Neuronal stem cell (in vitro differentiated cells): ENCODE measurements at regions not wholly inside any gene's neighbourhood (a gene's known extent, or its start where the extent isn't known, plus 50 kb on each side); places are given as distances from the start of the nearest gene placed in this dataset.

Experiments
- DNase-seq: peaks from one replicate; pipeline ENCODE4 v3.0.0-alpha.2; 2013; ENCODE audit warnings: low spot score
- H2AFZ ChIP-seq: one replicate; pipeline ENCODE4 v1.6.1; 2013; ENCODE audit warnings: mild to moderate bottlenecking, low read length, inconsistent platforms
- H2AK5ac ChIP-seq: 2 replicates; pipeline ENCODE4 v1.6.1; 2013; ENCODE audit warnings: low read depth, mild to moderate bottlenecking, inconsistent platforms, low read length, moderate library complexity, mixed read lengths
- H2BK120ac ChIP-seq: 2 replicates; pipeline ENCODE4 v1.6.1; 2013; ENCODE audit warnings: low read depth, mild to moderate bottlenecking, inconsistent platforms, low read length, moderate library complexity, mixed read lengths
- H2BK12ac ChIP-seq: one replicate; pipeline ENCODE4 v1.6.1; 2013; ENCODE audit warnings: low read length, inconsistent platforms
- H2BK15ac ChIP-seq: 2 replicates; pipeline ENCODE4 v1.6.1; 2013; ENCODE audit warnings: mild to moderate bottlenecking, low read length, inconsistent platforms, mixed read lengths
- H2BK5ac ChIP-seq: one replicate; pipeline ENCODE4 v1.6.1; 2013; ENCODE audit warnings: inconsistent platforms, mild to moderate bottlenecking, low read length, moderate library complexity
- H3K14ac ChIP-seq: one replicate; pipeline ENCODE4 v1.6.1; 2013; ENCODE audit warnings: low read length, inconsistent platforms
- H3K18ac ChIP-seq: 2 replicates; pipeline ENCODE4 v1.6.1; 2013; ENCODE audit warnings: low read length, inconsistent platforms
- H3K23ac ChIP-seq: 2 replicates; pipeline ENCODE4 v1.6.1; 2013; ENCODE audit warnings: low read depth, mild to moderate bottlenecking, mixed read lengths, low read length, inconsistent platforms; ENCODE audit not compliant: poor library complexity
- H3K27ac ChIP-seq: replicated peaks from 3 replicates; pipeline ENCODE4 v1.5.1; 2013; ENCODE audit warnings: low read length, inconsistent platforms
- H3K27me3 ChIP-seq, 3 experiments: 2 replicates each; pipeline ENCODE4 v1.6.1; 2013; ENCODE audit warnings: low read length in 3 of 3, mild to moderate bottlenecking in 2 of 3, inconsistent platforms in 1 of 3, low read depth in 1 of 3, mixed read lengths in 1 of 3, moderate library complexity in 1 of 3; ENCODE audit not compliant: control insufficient read depth in 3 of 3, insufficient read depth in 3 of 3
- H3K36me3 ChIP-seq, 2 donors: replicated peaks in 1 of 2; 2 replicates each; pipeline ENCODE4 v1.6.1; 2013; ENCODE audit warnings: low read length in 2 of 2; ENCODE audit not compliant: control insufficient read depth in 2 of 2, insufficient read depth in 2 of 2
- H3K4ac ChIP-seq: 2 replicates; pipeline ENCODE4 v1.6.1; 2013; ENCODE audit warnings: inconsistent platforms, mild to moderate bottlenecking, low read length, moderate library complexity
- H3K4me1 ChIP-seq, 2 donors: 1 replicate in 1 of 2; 2 replicates in 1 of 2; pipeline ENCODE4 v1.6.1; 2013; ENCODE audit warnings: low read length in 2 of 2, low read depth in 1 of 2; ENCODE audit not compliant: control insufficient read depth in 2 of 2, insufficient read depth in 1 of 2
- H3K4me2 ChIP-seq: one replicate; pipeline ENCODE4 v1.6.1; 2013; ENCODE audit warnings: mild to moderate bottlenecking, low read length, inconsistent platforms; ENCODE audit not compliant: insufficient read depth, poor library complexity, severe bottlenecking
- H3K4me3 ChIP-seq, 2 donors: 2 replicates each; pipeline ENCODE4 v1.5.1; 2013; ENCODE audit warnings: low read length in 2 of 2, mild to moderate bottlenecking in 2 of 2, inconsistent platforms in 1 of 2, moderate library complexity in 1 of 2
- H3K79me1 ChIP-seq: one replicate; pipeline ENCODE4 v1.6.1; 2013; ENCODE audit warnings: low read depth, mild to moderate bottlenecking, inconsistent platforms, low read length, moderate library complexity
- H3K9ac ChIP-seq: one replicate; pipeline ENCODE4 v1.6.1; 2013; ENCODE audit warnings: mild to moderate bottlenecking, low read depth, low read length, inconsistent platforms; ENCODE audit not compliant: poor library complexity
- H3K9me3 ChIP-seq, 2 donors: replicated peaks in 1 of 2; 2 replicates each; pipeline versions ENCODE3 to v1.6.1; 2013; ENCODE audit warnings: low read length in 2 of 2, mild to moderate bottlenecking in 2 of 2, inconsistent platforms in 1 of 2, low read depth in 1 of 2, mixed read lengths in 1 of 2, moderate library complexity in 1 of 2; ENCODE audit not compliant: control insufficient read depth in 2 of 2, insufficient read depth in 1 of 2
- H4K8ac ChIP-seq: one replicate; pipeline ENCODE4 v1.6.1; 2013; ENCODE audit warnings: low read depth, mild to moderate bottlenecking, inconsistent platforms, low read length, moderate library complexity
- H4K91ac ChIP-seq: one replicate; pipeline ENCODE4 v1.6.1; 2013; ENCODE audit warnings: low read length, low read depth, mild to moderate bottlenecking, inconsistent platforms; ENCODE audit not compliant: poor library complexity
- WGBS, 2 donors: extraction: QIAGEN DNeasy Blood & Tissue Kit; methylation state at CpG; one replicate each; pipeline ENCODE4 v1.1.7; 2013; ENCODE audit warnings: missing lambda C conversion rate in 2 of 2, mixed read lengths in 1 of 2; ENCODE audit not compliant: insufficient read length in 2 of 2, insufficient replicate concordance in 1 of 2; ENCODE audit errors: extremely low coverage in 2 of 2; 5-methylcytosine and 5-hydroxymethylcytosine counted together

DNA sequence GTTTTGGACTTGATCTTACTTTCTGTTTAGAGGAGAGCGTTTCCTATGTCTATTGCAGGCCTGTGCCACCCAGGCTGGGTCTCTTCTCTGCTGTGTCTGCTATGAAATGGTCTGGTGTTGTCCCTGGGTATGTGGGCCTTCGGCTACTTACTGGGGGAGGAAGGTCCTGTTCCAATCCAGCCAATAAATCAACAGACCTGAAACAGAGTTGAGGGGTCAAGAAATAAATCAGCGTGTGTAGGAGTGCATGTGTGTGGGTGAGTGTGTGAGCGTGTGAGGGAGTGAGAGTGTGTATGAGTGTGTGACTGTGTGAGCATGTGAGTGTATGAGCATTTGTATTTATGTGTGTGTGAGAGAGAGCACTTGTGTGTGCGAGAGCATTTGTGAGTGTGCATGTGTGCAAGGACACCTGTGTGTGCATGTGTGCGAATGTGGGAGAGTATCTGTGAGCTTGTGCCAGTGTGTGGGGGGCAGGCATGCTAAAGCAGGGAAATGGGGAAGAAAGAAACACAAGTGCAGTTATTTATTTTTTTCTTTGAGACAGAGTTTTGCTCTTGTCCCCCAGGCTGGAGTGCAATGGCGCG is 86.3 kb upstream of the PMEPA1 start:
- no peak overlapping the region for H3K23ac ChIP-seq
- no peaks in the 10 kb centered on the region for H3K36me3 ChIP-seq
- 100% methylated on average over 2 of the region's 8 CpGs; no CpG with 5 or more reads in 1 of the 2 donors for WGBS, 2 donors

DNA sequence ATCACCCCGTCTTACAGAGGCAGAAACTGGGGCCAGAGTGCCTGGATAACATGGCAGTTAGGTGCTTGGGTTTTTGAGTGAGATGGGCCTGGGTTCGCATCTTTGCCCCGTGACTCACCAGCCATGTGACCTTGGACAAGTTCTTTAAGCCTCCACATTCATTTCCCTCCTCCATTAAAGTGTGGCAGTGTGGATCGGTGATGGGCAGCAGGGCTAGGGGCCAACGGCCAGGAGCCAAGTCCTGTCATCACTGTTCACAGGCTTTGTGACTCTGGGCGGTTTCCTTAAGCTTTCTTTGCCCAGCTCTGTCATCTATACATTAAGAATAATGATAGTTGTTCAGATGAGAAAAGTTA is 85.5 kb upstream of the PMEPA1 start:
- Histone ChIP-seq H2AFZ (no peak overlapping the region), H3K4me1 (no peaks in the 10 kb centered on the region), H2BK5ac (no peak overlapping the region), H3K9me3 (no peaks in the 10 kb centered on the region), H4K8ac (no peak overlapping the region), H2BK120ac (no peak overlapping the region), H3K18ac (no peak overlapping the region), H4K91ac (no peak overlapping the region), H3K14ac (no peak overlapping the region), H3K4me3 (no peak overlapping the region), H3K4me2 (no peak overlapping the region), H3K27me3 (peaks cover 0 to 26% (median 0%) of the 10 kb centered on the region in 3 experiments), H3K4ac (no peak overlapping the region), H3K9ac (no peak overlapping the region), H2BK12ac (no peak overlapping the region), H3K23ac (no peak overlapping the region), H2BK15ac (no peak overlapping the region), H3K27ac (no peak overlapping the region), H3K79me1 (no peaks in the 10 kb centered on the region), H2AK5ac (no peak overlapping the region), H3K36me3 (no peaks in the 10 kb centered on the region)
- no peak for DNase-seq
- no CpG with 5 or more reads among the region's 6 CpGs for WGBS, 2 donors

More for the DNA sequence above, 86.3 kb upstream of the PMEPA1 start:
- H3K4me3 ChIP-seq, result peak overlapping the region in 1 of 2 donors; percentile 65
- DNase-seq, result no peak
- H3K4me1 ChIP-seq, result no peaks in the 10 kb centered on the region
- no peak overlapping the region for H3K18ac ChIP-seq
- H3K79me1 ChIP-seq, result no peaks in the 10 kb centered on the region
- no peak overlapping the region for H3K4me2 ChIP-seq
- H2BK120ac ChIP-seq, result no peak overlapping the region
- no peaks in the 10 kb centered on the region for H3K9me3 ChIP-seq
- H2BK15ac ChIP-seq, result no peak overlapping the region
- H2BK5ac ChIP-seq, result no peak overlapping the region
- H3K14ac ChIP-seq, result no peak overlapping the region
- no peak overlapping the region for H3K27ac ChIP-seq
- no peak overlapping the region for H3K9ac ChIP-seq
- peaks cover 0 to 27% (median 0%) of the 10 kb centered on the region in 3 experiments for H3K27me3 ChIP-seq
- H2BK12ac ChIP-seq, result no peak overlapping the region
- no peak overlapping the region for H2AK5ac ChIP-seq
- H4K8ac ChIP-seq, result no peak overlapping the region
- H4K91ac ChIP-seq, result no peak overlapping the region
- H2AFZ ChIP-seq, result no peak overlapping the region
- no peak overlapping the region for H3K4ac ChIP-seq

DNA sequence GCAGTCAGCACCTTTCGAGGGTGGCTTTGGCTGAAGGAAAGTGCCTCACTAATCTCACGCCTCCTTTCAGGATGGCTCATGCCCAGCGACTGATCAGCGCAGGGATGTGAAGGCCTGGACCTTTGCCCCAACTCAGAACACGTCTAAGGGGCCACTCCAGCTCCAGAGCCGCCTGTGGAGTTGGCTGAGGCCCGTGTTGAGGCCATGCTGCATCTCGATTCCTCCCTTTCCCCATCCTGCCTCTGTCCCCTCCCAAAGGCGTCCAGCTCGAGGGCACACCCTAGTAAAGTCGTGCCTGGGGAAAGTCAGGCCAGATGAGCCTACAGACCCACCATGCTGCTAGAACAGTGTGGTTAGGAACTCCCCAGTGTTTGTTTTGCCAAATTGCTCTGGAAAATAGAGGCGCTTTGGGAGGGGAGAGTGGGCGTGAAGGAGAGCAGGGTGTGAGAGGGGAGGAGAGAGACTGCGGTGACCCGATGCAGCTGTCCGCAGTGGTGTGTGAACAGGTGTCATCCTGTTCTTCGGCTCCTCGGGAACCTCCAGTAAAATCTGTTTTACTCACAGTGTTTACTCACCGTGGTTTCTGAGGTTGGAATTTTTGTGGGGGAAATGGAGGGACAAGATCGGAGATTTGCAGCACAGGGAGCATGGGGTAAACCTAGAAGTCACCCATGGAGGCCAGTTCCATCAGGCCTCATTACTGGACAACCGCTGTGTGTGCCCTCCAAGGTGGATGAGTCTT is 85.0 kb upstream of the PMEPA1 start:
- Histone ChIP-seq H3K4me1 (no peaks in the 10 kb centered on the region), H3K9me3 (no peaks in the 10 kb centered on the region), H4K91ac (no peak overlapping the region), H3K23ac (no peak overlapping the region), H2BK15ac (no peak overlapping the region), H3K9ac (no peak overlapping the region), H3K36me3 (no peaks in the 10 kb centered on the region), H2BK12ac (no peak overlapping the region), H2BK120ac (no peak overlapping the region), H3K27ac (no peak overlapping the region), H3K79me1 (no peaks in the 10 kb centered on the region), H2BK5ac (no peak overlapping the region), H3K27me3 (peaks cover 0 to 21% (median 0%) of the 10 kb centered on the region in 3 experiments), H4K8ac (no peak overlapping the region), H3K4ac (no peak overlapping the region), H3K14ac (peak overlapping the region; percentile 26), H3K4me3 (no peak overlapping the region), H3K18ac (peak overlapping the region; percentile 55), H2AK5ac (no peak overlapping the region), H3K4me2 (no peak overlapping the region), H2AFZ (no peak overlapping the region)
- no peak for DNase-seq
- whole genome bisulfite sequencing, 2 donors, result no CpG with 5 or more reads among the region's 21 CpGs

DNA sequence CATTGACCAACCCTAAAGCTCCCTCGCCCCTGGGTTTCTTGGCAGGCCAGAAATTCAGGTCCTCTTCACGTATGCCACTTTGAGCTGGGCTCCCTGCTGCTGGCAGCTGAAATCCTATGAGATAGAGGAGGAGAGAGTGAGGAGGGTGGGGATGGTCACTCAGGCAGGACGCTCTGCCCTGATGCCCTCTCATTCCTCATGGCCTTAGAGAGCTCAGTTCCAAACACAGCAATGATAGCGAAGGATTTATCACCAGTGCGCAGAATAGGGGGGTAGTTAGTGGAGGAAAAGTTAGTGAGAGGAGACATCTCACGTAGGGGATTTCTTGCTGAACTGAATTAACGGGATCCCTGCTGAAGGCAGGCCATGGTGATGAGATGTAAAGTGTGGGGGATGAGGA is 84.2 kb upstream of the PMEPA1 start:
- DNase-seq, result no peak
- Histone ChIP-seq H2BK12ac (no peak overlapping the region), H2BK120ac (no peak overlapping the region), H2BK5ac (no peak overlapping the region), H3K9ac (no peak overlapping the region), H2AK5ac (no peak overlapping the region), H4K91ac (no peak overlapping the region), H3K9me3 (no peaks in the 10 kb centered on the region), H3K36me3 (no peaks in the 10 kb centered on the region), H3K4me2 (no peak overlapping the region), H3K4ac (no peak overlapping the region), H3K4me3 (no peak overlapping the region), H3K4me1 (no peaks in the 10 kb centered on the region), H3K27me3 (peaks cover 0 to 21% (median 0%) of the 10 kb centered on the region in 3 experiments), H3K18ac (no peak overlapping the region), H3K27ac (no peak overlapping the region), H3K23ac (no peak overlapping the region), H2AFZ (no peak overlapping the region), H3K79me1 (no peaks in the 10 kb centered on the region), H2BK15ac (no peak overlapping the region), H4K8ac (no peak overlapping the region), H3K14ac (no peak overlapping the region)
- WGBS, 2 donors, result no CpG with 5 or more reads among the region's 7 CpGs
